ENCODE measurements at regions not wholly inside any gene's neighbourhood (a gene's known extent, or its start where the extent isn't known, plus 50 kb on each side); places are given as distances from the start of the nearest gene placed in this dataset.

GRCh38 chr5:179411161-179411841 lies 66.0 kb upstream of the ADAMTS2 start:
- Histone ChIP-seq H3K9me2 (ENCODE audit: insufficient read depth) (no peaks in the 10 kb centered on the region), H3F3A (ENCODE audit: insufficient read depth, low read depth) (no peaks in the 10 kb centered on the region), H3K27me3 (ENCODE audit: insufficient read depth, low read depth) (peaks cover 84% of the 10 kb centered on the region), H3K4me3 (no peak overlapping the region), H2AFZ (no peak overlapping the region), H3K4me2 (no peak overlapping the region), H3K27ac (no peak overlapping the region), H3K4me1 (replicated peaks; ENCODE audit: insufficient read depth) (no peaks in the 10 kb centered on the region), H3K9me3 (ENCODE audit: insufficient read depth, low read depth) (no peaks in the 10 kb centered on the region), H4K20me1 (ENCODE audit: insufficient read depth) (no peaks in the 10 kb centered on the region), H3K79me2 (ENCODE audit: low read depth) (no peaks in the 10 kb centered on the region), H3K36me3 (ENCODE audit: low read depth) (no peaks in the 10 kb centered on the region)
- ChIA-PET CTCF (no interaction called here), POLR2A (ENCODE audit: unreplicated experiment) (no interaction called here)
- TF ChIP-seq CTCF (conservative IDR thresholded peaks at IDR 0.05) (no peak), EZH2 (IDR thresholded peaks at IDR 0.05; ENCODE audit: low read depth) (no peak)
- no TSS peak for BruUV-seq (replicated peaks)
- no peak for DNase-seq
- intact Hi-C loops (cut with micrococcal nuclease; ENCODE audit: unreplicated experiment): no loop called here

GRCh38 chr5:179410291-179411160 lies 65.3 kb upstream of the ADAMTS2 start:
- no peak overlapping the region for H3K27ac ChIP-seq
- POLR2A ChIA-PET (ENCODE audit: unreplicated experiment): no interaction called here

GRCh38 chr5:179409806-179410205 lies 64.5 kb upstream of the ADAMTS2 start:
- no peaks in the 10 kb centered on the region for H3K9me3 ChIP-seq (ENCODE audit: insufficient read depth, low read depth)
- no peak for DNase-seq
- no peak overlapping the region for H3K4me2 ChIP-seq
- H3K4me3 ChIP-seq: no peak overlapping the region
- H3K27me3 ChIP-seq (ENCODE audit: insufficient read depth, low read depth): peaks cover 84% of the 10 kb centered on the region
- no peaks in the 10 kb centered on the region for H3K4me1 ChIP-seq (replicated peaks; ENCODE audit: insufficient read depth)
- no peaks in the 10 kb centered on the region for H4K20me1 ChIP-seq (ENCODE audit: insufficient read depth)
- ChIA-PET CTCF (no interaction called here), POLR2A (ENCODE audit: unreplicated experiment) (no interaction called here)
- no peaks in the 10 kb centered on the region for H3K79me2 ChIP-seq (ENCODE audit: low read depth)
- H2AFZ ChIP-seq: no peak overlapping the region
- H3K27ac ChIP-seq: no peak overlapping the region
- intact Hi-C loops (cut with micrococcal nuclease; ENCODE audit: unreplicated experiment): no loop called here
- H3K36me3 ChIP-seq (ENCODE audit: low read depth): no peaks in the 10 kb centered on the region
- no TSS peak for BruUV-seq (replicated peaks)
- H3K9me2 ChIP-seq (ENCODE audit: insufficient read depth): no peaks in the 10 kb centered on the region
- TF ChIP-seq CTCF (conservative IDR thresholded peaks at IDR 0.05) (no peak), EZH2 (IDR thresholded peaks at IDR 0.05; ENCODE audit: low read depth) (no peak)
- no peaks in the 10 kb centered on the region for H3F3A ChIP-seq (ENCODE audit: insufficient read depth, low read depth)

More at GRCh38 chr5:179410291-179411160, 65.3 kb upstream of the ADAMTS2 start:
- H3K79me2 ChIP-seq (ENCODE audit: low read depth): no peaks in the 10 kb centered on the region
- no peak overlapping the region for H3K4me3 ChIP-seq
- no peaks in the 10 kb centered on the region for H4K20me1 ChIP-seq (ENCODE audit: insufficient read depth)
- BruUV-seq (replicated peaks): no TSS peak
- H3K4me2 ChIP-seq: no peak overlapping the region
- no peaks in the 10 kb centered on the region for H3K36me3 ChIP-seq (ENCODE audit: low read depth)
- CTCF ChIA-PET: no interaction called here
- TF ChIP-seq EZH2 (IDR thresholded peaks at IDR 0.05; ENCODE audit: low read depth): no peak
- TF ChIP-seq CTCF (conservative IDR thresholded peaks at IDR 0.05): no peak
- H3K27me3 ChIP-seq (ENCODE audit: insufficient read depth, low read depth): peaks cover 84% of the 10 kb centered on the region
- intact Hi-C loops (cut with micrococcal nuclease; ENCODE audit: unreplicated experiment): no loop called here
- H3K9me3 ChIP-seq (ENCODE audit: insufficient read depth, low read depth): no peaks in the 10 kb centered on the region
- no peaks in the 10 kb centered on the region for H3F3A ChIP-seq (ENCODE audit: insufficient read depth, low read depth)
- DNase-seq: no peak
- no peak overlapping the region for H2AFZ ChIP-seq
- no peaks in the 10 kb centered on the region for H3K4me1 ChIP-seq (replicated peaks; ENCODE audit: insufficient read depth)
- H3K9me2 ChIP-seq (ENCODE audit: insufficient read depth): no peaks in the 10 kb centered on the region
